Heart left ventricle (tissue), 13 donors: ENCODE measurements at regions not wholly inside any gene's neighbourhood (a gene's known extent, or its start where the extent isn't known, plus 50 kb on each side); places are given as distances from the start of the nearest gene placed in this dataset.

Experiments
- CTCF ChIP-seq, 12 donors: fragments of 200-600 bp; sonication (generic) in 4 of 12; IDR thresholded peaks; one replicate each; pipeline versions ENCODE4 v1.5.0 to v1.8.0; 2018 to 2022; ENCODE audit warnings: antibody characterized with exemption in 12 of 12, mild to moderate bottlenecking in 5 of 12
- POLR2A ChIP-seq, 2 donors: fragments of 450-650 bp; IDR thresholded peaks; one replicate each; pipeline ENCODE4 v1.6.1; 2017; ENCODE audit warnings: antibody characterized with exemption in 2 of 2, mild to moderate bottlenecking in 2 of 2, moderate library complexity in 2 of 2
- donor health status: ischemic (EF 13 %, LVEDD 7.1; RV severe dilation, severe dysfunction).
- donor health status: DM: no; HTN: yes; CAD: no.
- donor health status: DM: no; HTN: no; CAD: no.
- donor health status: ischemic (EF 25% LVEDD 6.9; RV normal size, moderate dysfunction).
- donor health status: ischemic (EF 25% LVEDD 5.7; RV mildly dilated, moderate dysfunction).
- donor health status: ischemic (EF 35%, LVEDD 5.7; RV mildly dilated, moderate dysfunction).
- donor health status: nonischemic (EF 11% LVEDD 7.7; RV severe dilation, severe dysfunction).
- donor health status: DM: yes; HTN: yes; CAD: no.
- donor health status: PGD.
- donor health status: ischemic (EF 29% LVEDD 5.4; RV normal size, mild dysfunction).
- donor health status: nonischemic (EF 23%, LVEDD 6.1; RV moderate dilation, normal function).

- no peak for TF ChIP-seq CTCF (IDR thresholded peaks at IDR 0.05)
- TF ChIP-seq POLR2A (IDR thresholded peaks at IDR 0.05): no peak
Observed at GRCh38 chr10:4723860-4724259, 102.1 kb upstream of the AKR1E2 start.
